ENCODE measurements at regions not wholly inside any gene's neighbourhood (a gene's known extent, or its start where the extent isn't known, plus 50 kb on each side); places are given as distances from the start of the nearest gene placed in this dataset.

- H2AFZ ChIP-seq (ENCODE audit: low read depth, low read length) = no peak overlapping the region
- H3K9me3 ChIP-seq (ENCODE audit: low read length) = no peaks in the 10 kb centered on the region
- no peaks in the 10 kb centered on the region for H3K4me1 ChIP-seq (ENCODE audit: insufficient read depth, low read length)
- H3K4me3 ChIP-seq (ENCODE audit: low read length) = no peak overlapping the region
- H3K36me3 ChIP-seq (ENCODE audit: insufficient read depth, low read length) = no peaks in the 10 kb centered on the region
- no peaks in the 10 kb centered on the region for H3K27me3 ChIP-seq (ENCODE audit: insufficient read depth, low read length)
Observed at GRCh38 chr22:49179175-49179574, 648.5 kb downstream of the BRD1 start.

DNA sequence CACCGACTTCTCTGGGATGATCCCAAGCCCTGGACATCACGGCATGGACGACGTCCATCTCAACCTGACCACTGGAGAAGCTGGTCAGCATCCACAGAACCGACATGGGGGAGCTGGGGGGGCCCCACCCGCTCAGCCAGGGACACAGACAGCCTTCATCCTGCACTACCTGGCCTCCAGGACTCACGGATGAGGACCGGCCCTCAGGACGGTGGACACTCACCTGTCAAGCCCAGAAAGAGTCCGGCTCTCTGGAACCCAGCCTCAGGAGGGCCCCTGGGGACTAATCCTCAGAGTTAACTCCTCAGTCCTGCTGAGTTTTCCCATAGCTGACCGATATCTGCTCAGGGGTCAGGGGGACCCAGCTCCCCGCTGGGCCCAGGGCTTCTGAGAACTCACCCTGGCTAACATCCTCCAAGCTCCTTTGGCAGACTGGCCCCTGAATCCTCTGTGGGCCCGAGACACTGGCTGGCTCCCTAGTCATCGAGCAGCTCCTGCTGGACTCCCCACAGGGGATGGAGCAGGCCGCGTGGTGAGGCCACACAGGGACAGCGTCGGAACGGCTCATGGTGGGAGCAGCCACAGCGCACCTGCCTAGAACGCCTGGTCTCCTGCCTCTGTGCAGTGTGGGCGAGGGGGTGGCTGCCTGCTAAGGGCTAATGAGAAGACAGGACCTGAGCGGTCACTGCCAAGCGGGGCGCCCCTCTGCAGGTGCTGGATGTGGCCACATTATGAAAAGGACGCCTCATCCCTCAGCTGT lies 649.2 kb downstream of the BRD1 start:
- H3K36me3 ChIP-seq (ENCODE audit: insufficient read depth, low read length) = no peaks in the 10 kb centered on the region
- H3K4me3 ChIP-seq (ENCODE audit: low read length) = no peak overlapping the region
- no peaks in the 10 kb centered on the region for H3K4me1 ChIP-seq (ENCODE audit: insufficient read depth, low read length)
- H3K9me3 ChIP-seq (ENCODE audit: low read length) = no peaks in the 10 kb centered on the region
- H2AFZ ChIP-seq (ENCODE audit: low read depth, low read length) = no peak overlapping the region
- H3K27me3 ChIP-seq (ENCODE audit: insufficient read depth, low read length) = no peaks in the 10 kb centered on the region

DNA sequence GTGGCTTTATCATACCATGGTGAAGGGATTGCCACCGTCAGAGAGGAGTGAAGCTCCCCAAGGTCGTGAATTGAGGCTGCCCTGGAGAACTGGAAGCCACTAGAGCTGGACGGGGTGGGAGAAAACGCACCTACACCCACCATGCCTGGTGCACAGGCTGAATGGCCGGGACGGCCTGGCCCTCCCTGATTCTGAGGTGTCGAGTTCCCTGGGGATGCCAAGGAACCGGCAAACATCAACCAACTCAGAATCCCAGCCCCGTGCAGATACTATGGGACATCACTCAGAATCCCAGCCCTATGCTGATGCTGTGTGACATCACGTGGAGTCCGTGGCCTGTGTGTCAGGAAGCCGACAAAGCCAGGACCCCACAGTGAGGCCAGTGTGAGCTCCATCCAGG lies 650.0 kb downstream of the BRD1 start:
- Histone ChIP-seq H3K4me3 (ENCODE audit: low read length) (no peak overlapping the region), H3K36me3 (ENCODE audit: insufficient read depth, low read length) (no peaks in the 10 kb centered on the region), H3K9me3 (ENCODE audit: low read length) (no peaks in the 10 kb centered on the region), H3K4me1 (ENCODE audit: insufficient read depth, low read length) (no peaks in the 10 kb centered on the region), H2AFZ (ENCODE audit: low read depth, low read length) (no peak overlapping the region), H3K27me3 (ENCODE audit: insufficient read depth, low read length) (no peaks in the 10 kb centered on the region)

DNA sequence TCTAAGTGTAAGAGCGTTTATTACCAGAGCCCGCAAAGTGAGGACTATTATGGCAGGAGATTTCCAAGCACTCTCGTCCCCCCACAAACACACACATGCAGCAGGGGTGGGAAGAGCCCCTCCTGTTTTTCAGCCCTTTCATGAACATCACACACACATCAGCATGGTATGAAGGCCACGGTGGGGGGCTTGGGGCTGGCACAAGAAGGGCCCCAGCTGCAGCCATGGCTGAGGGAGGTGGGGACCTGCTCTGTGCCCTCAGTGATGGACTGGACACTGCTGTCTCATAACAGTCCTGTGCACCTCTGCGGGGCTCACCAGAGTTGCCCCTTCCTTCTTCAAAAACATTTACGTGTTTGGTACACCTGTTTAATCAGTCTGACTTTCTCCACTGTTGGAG lies 650.7 kb downstream of the BRD1 start:
- no peaks in the 10 kb centered on the region for H3K4me1 ChIP-seq (ENCODE audit: insufficient read depth, low read length)
- no peaks in the 10 kb centered on the region for H3K36me3 ChIP-seq (ENCODE audit: insufficient read depth, low read length)
- no peaks in the 10 kb centered on the region for H3K27me3 ChIP-seq (ENCODE audit: insufficient read depth, low read length)
- no peak overlapping the region for H3K4me3 ChIP-seq (ENCODE audit: low read length)
- no peak overlapping the region for H2AFZ ChIP-seq (ENCODE audit: low read depth, low read length)
- H3K9me3 ChIP-seq (ENCODE audit: low read length) = no peaks in the 10 kb centered on the region

DNA sequence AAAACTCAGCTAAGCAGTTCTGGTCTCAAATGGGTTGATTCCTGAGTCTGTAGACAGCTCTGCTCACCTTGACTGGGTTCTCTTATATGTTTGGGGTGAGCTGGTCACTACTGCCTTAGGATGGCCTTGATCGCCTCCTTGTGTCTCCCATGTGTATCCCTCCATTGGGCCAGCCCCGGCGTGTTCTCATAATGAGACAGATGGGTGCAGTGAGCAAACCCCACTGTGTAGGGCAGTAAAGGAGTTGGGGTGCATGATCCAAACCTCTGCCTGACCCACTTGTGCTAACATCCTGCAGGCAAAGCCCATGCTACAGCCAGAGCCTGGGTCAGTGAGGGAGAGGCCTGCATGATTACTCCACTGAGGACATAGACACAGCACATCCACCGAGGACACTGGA lies 657.6 kb downstream of the BRD1 start:
- Histone ChIP-seq H3K9me3 (ENCODE audit: low read length) (no peaks in the 10 kb centered on the region), H2AFZ (ENCODE audit: low read depth, low read length) (no peak overlapping the region), H3K27me3 (ENCODE audit: insufficient read depth, low read length) (peaks cover 4% of the 10 kb centered on the region), H3K4me1 (ENCODE audit: insufficient read depth, low read length) (no peaks in the 10 kb centered on the region), H3K36me3 (ENCODE audit: insufficient read depth, low read length) (no peaks in the 10 kb centered on the region), H3K4me3 (ENCODE audit: low read length) (no peak overlapping the region)

DNA sequence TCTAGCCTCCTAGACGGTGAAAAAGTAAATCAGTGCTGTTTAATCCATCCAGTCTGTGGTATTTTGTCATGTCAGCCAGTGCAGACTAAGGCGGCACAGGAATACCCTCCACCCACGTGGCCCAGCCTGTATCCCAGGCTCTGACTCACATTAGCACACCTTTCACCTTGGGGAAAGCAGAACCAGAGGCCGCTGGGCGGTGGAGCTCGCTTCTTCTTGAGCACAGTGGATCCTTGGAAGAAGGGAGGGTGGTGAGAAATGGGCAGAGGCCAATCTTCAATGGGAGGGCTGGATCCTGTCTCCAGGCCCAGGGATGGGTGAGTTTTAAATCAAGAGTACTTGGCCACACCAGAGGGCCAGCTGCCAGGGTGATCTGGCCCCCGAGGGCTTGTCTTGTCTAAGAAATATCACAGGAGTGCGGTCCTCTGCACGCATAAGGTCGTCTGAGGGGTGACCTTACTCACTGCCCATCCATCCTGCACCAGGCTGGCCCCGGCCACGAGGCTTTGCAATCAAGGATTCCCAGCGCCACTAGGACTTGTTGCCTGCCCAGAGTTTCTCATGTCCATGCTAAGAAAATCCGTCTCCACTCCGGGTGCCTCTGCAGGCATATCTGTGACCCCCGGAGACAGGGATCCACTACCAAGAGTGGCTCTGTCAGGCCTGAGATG lies 658.5 kb downstream of the BRD1 start:
- Histone ChIP-seq H3K9me3 (ENCODE audit: low read length) (no peaks in the 10 kb centered on the region), H3K36me3 (ENCODE audit: insufficient read depth, low read length) (no peaks in the 10 kb centered on the region), H3K4me3 (ENCODE audit: low read length) (no peak overlapping the region), H3K4me1 (ENCODE audit: insufficient read depth, low read length) (no peaks in the 10 kb centered on the region), H3K27me3 (ENCODE audit: insufficient read depth, low read length) (peaks cover 4% of the 10 kb centered on the region), H2AFZ (ENCODE audit: low read depth, low read length) (no peak overlapping the region)

DNA sequence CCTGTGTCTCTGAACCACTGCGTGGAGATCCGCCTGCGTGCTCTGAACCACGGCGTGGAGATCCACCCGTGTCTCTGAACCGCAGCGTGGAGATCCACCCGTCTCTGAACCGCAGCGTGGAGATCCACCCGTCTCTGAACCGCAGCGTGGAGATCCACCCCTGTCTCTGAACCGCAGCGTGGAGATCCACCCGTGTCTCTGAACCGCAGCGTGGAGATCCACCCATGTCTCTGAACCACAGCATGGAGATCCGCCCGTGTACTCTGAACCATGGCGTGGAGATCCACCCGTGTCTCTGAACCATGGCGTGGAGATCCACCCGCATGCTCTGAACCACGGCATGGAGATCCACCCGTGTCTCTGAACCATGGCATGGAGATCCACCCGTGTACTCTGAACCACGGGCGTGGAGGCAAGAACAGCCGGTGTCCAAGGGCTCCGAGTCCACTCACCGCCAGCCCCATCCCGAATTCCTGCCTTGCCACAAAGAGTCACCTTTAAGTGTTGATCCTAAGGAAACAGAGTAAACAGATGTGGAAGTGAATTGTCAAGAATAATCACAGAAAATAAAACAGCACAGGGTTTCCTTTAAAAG lies 659.4 kb downstream of the BRD1 start:
- Histone ChIP-seq H3K4me3 (ENCODE audit: low read length) (no peak overlapping the region), H2AFZ (ENCODE audit: low read depth, low read length) (no peak overlapping the region), H3K36me3 (ENCODE audit: insufficient read depth, low read length) (no peaks in the 10 kb centered on the region), H3K27me3 (ENCODE audit: insufficient read depth, low read length) (peaks cover 4% of the 10 kb centered on the region), H3K4me1 (ENCODE audit: insufficient read depth, low read length) (no peaks in the 10 kb centered on the region), H3K9me3 (ENCODE audit: low read length) (no peaks in the 10 kb centered on the region)

- no peak overlapping the region for H3K4me3 ChIP-seq (ENCODE audit: low read length)
- H3K4me1 ChIP-seq (ENCODE audit: insufficient read depth, low read length) = no peaks in the 10 kb centered on the region
- H2AFZ ChIP-seq (ENCODE audit: low read depth, low read length) = no peak overlapping the region
- no peaks in the 10 kb centered on the region for H3K9me3 ChIP-seq (ENCODE audit: low read length)
- no peaks in the 10 kb centered on the region for H3K36me3 ChIP-seq (ENCODE audit: insufficient read depth, low read length)
- H3K27me3 ChIP-seq (ENCODE audit: insufficient read depth, low read length) = peaks cover 4% of the 10 kb centered on the region
Observed at GRCh38 chr22:49166746-49167145, 660.9 kb downstream of the BRD1 start.

GRCh38 chr22:49166211-49166610 lies 661.5 kb downstream of the BRD1 start:
- Histone ChIP-seq H3K27me3 (ENCODE audit: insufficient read depth, low read length) (peaks cover 4% of the 10 kb centered on the region), H3K36me3 (ENCODE audit: insufficient read depth, low read length) (no peaks in the 10 kb centered on the region), H3K9me3 (ENCODE audit: low read length) (no peaks in the 10 kb centered on the region), H3K4me1 (ENCODE audit: insufficient read depth, low read length) (no peaks in the 10 kb centered on the region), H3K4me3 (ENCODE audit: low read length) (no peak overlapping the region), H2AFZ (ENCODE audit: low read depth, low read length) (no peak overlapping the region)

GRCh38 chr22:49164773-49165320 lies 662.8 kb downstream of the BRD1 start:
- Histone ChIP-seq H3K27me3 (ENCODE audit: insufficient read depth, low read length) (peaks cover 4% of the 10 kb centered on the region), H3K9me3 (ENCODE audit: low read length) (no peaks in the 10 kb centered on the region), H3K36me3 (ENCODE audit: insufficient read depth, low read length) (no peaks in the 10 kb centered on the region), H3K4me1 (ENCODE audit: insufficient read depth, low read length) (no peaks in the 10 kb centered on the region), H2AFZ (ENCODE audit: low read depth, low read length) (no peak overlapping the region), H3K4me3 (ENCODE audit: low read length) (no peak overlapping the region)

- Histone ChIP-seq H3K4me1 (ENCODE audit: insufficient read depth, low read length) (no peaks in the 10 kb centered on the region), H3K36me3 (ENCODE audit: insufficient read depth, low read length) (no peaks in the 10 kb centered on the region), H3K27me3 (ENCODE audit: insufficient read depth, low read length) (peaks cover 3% of the 10 kb centered on the region), H2AFZ (ENCODE audit: low read depth, low read length) (no peak overlapping the region), H3K9me3 (ENCODE audit: low read length) (no peaks in the 10 kb centered on the region), H3K4me3 (ENCODE audit: low read length) (no peak overlapping the region)
Observed at GRCh38 chr22:49163960-49164690, 663.5 kb downstream of the BRD1 start.

GRCh38 chr22:49163258-49163959 lies 664.3 kb downstream of the BRD1 start:
- Histone ChIP-seq H3K27me3 (ENCODE audit: insufficient read depth, low read length) (no peaks in the 10 kb centered on the region), H3K4me3 (ENCODE audit: low read length) (no peak overlapping the region), H3K36me3 (ENCODE audit: insufficient read depth, low read length) (no peaks in the 10 kb centered on the region), H3K4me1 (ENCODE audit: insufficient read depth, low read length) (no peaks in the 10 kb centered on the region), H2AFZ (ENCODE audit: low read depth, low read length) (no peak overlapping the region), H3K9me3 (ENCODE audit: low read length) (no peaks in the 10 kb centered on the region)

All from neuron (in vitro differentiated cells).